ENCODE measurements at regions not wholly inside any gene's neighbourhood (a gene's known extent, or its start where the extent isn't known, plus 50 kb on each side); places are given as distances from the start of the nearest gene placed in this dataset.

GRCh38 chr10:45500304-45500703 lies 126.3 kb downstream of the ALOX5 start:
- TF ChIP-seq, protein P1, sequence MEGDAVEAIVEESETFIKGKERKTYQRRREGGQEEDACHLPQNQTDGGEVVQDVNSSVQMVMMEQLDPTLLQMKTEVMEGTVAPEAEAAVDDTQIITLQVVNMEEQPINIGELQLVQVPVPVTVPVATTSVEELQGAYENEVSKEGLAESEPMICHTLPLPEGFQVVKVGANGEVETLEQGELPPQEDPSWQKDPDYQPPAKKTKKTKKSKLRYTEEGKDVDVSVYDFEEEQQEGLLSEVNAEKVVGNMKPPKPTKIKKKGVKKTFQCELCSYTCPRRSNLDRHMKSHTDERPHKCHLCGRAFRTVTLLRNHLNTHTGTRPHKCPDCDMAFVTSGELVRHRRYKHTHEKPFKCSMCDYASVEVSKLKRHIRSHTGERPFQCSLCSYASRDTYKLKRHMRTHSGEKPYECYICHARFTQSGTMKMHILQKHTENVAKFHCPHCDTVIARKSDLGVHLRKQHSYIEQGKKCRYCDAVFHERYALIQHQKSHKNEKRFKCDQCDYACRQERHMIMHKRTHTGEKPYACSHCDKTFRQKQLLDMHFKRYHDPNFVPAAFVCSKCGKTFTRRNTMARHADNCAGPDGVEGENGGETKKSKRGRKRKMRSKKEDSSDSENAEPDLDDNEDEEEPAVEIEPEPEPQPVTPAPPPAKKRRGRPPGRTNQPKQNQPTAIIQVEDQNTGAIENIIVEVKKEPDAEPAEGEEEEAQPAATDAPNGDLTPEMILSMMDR (IDR thresholded peaks at IDR 0.05; ENCODE audit: low read depth, low read length, missing input control), result no peak
- TF ChIP-seq, protein P2, sequence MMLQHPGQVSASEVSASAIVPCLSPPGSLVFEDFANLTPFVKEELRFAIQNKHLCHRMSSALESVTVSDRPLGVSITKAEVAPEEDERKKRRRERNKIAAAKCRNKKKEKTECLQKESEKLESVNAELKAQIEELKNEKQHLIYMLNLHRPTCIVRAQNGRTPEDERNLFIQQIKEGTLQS (IDR thresholded peaks at IDR 0.05), result no peak

Data from liver (tissue), 3 donors.